ENCODE measurements at regions not wholly inside any gene's neighbourhood (a gene's known extent, or its start where the extent isn't known, plus 50 kb on each side); places are given as distances from the start of the nearest gene placed in this dataset.
A peak's percentile ranks its signal among the peaks of the same experiment; 100 is the strongest.
"Not testable (repeated sequence)": the region's sequence is repeated elsewhere in the genome, so short reads cannot be mapped to it uniquely, and the experiment has no call there.

DNA sequence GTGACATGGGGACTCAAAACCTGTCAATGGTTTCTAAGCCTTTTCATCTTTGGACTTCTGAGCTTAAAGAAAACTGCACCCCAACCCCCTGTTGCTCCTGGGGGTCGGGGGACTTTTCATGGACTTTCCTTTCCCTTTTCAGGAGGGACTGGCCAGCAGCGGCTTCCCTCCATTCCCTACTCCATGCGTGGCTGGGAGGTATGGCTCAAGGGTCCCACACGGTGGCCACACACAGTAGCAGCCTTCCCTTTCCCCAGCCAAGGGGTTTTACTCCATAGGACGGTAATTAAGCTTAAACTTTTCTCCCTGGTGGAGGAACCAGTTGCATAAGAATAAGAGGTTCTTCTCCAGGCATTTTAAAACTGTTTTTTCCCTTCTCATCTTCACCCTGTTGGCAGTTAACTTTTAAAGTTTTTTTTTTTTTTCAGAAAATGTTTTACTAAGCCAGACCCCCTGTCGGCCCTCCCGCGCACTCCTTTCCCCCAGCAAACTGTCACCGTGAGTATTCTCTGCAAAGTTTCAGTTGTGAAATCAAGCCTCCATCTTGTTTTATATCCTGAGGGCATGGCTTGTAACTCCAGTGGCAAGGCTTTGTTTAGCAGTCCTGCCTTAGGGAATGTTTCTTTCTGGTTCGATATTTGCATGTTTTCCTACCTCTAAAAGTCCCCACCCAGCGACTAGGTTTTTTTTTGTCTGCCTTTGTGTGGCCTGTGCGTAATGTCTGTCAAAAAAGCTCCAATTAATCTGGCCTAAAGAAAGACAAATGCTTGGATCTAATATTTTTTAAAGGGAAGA lies 325.7 kb downstream of the TLL1 start:
- peak; percentile 4 for DNase-seq (ENCODE audit: low read depth, low spot score)
- Histone ChIP-seq H3K27me3 (ENCODE audit: control insufficient read depth, insufficient read depth, low read length) (no peaks in the 10 kb centered on the region), H3K9me3 (ENCODE audit: control insufficient read depth, insufficient read depth, low read length) (no peaks in the 10 kb centered on the region), H3K4me3 (ENCODE audit: low read length) (no peak overlapping the region), H3K4me1 (ENCODE audit: control insufficient read depth, insufficient read depth, low read length) (no peaks in the 10 kb centered on the region), H3K36me3 (ENCODE audit: control insufficient read depth, insufficient read depth, low read length) (no peaks in the 10 kb centered on the region), H3K27ac (ENCODE audit: low read length) (no peak overlapping the region)
- no CpG with 5 or more reads among the region's 12 CpGs for WGBS (ENCODE audit: insufficient coverage, insufficient read length)

DNA sequence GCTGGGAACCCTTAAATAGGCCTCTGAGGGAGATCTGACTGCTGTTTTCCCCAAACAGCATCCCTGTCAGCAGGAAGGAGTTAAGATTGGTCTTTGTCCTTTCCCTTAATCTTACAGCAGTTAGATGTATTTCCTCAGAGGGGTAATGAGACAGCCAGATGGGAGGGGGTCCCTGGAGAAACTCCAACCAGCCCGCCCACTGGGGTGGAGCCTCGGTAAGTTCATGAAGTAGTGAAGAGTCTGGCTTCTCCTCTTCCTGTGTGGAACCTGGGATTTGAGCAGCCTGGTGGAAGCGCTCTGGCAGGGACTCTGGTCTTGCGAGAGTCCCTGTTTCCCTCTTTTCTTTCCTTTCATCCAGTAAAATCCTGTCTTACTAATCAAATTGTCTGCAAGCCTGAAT lies 330.0 kb downstream of the TLL1 start:
- no CpG with 5 or more reads among the region's 4 CpGs for WGBS (ENCODE audit: insufficient coverage, insufficient read length)
- Histone ChIP-seq H3K27me3 (ENCODE audit: control insufficient read depth, insufficient read depth, low read length) (no peaks in the 10 kb centered on the region), H3K36me3 (ENCODE audit: control insufficient read depth, insufficient read depth, low read length) (no peaks in the 10 kb centered on the region), H3K27ac (ENCODE audit: low read length) (no peak overlapping the region), H3K4me1 (ENCODE audit: control insufficient read depth, insufficient read depth, low read length) (no peaks in the 10 kb centered on the region), H3K9me3 (ENCODE audit: control insufficient read depth, insufficient read depth, low read length) (no peaks in the 10 kb centered on the region), H3K4me3 (ENCODE audit: low read length) (no peak overlapping the region)
- no peak for DNase-seq (ENCODE audit: low read depth, low spot score)

GRCh38 chr4:166212326-166212725 lies 339.3 kb downstream of the TLL1 start:
- WGBS (ENCODE audit: insufficient coverage, insufficient read length), result no CpG with 5 or more reads among the region's 4 CpGs
- H3K9me3 ChIP-seq (ENCODE audit: control insufficient read depth, insufficient read depth, low read length); H3K36me3 ChIP-seq (ENCODE audit: control insufficient read depth, insufficient read depth, low read length); H3K27ac ChIP-seq (ENCODE audit: low read length); H3K4me1 ChIP-seq (ENCODE audit: control insufficient read depth, insufficient read depth, low read length); DNase-seq (ENCODE audit: low read depth, low spot score); H3K4me3 ChIP-seq (ENCODE audit: low read length); H3K27me3 ChIP-seq (ENCODE audit: control insufficient read depth, insufficient read depth, low read length): not testable (repeated sequence)

DNA sequence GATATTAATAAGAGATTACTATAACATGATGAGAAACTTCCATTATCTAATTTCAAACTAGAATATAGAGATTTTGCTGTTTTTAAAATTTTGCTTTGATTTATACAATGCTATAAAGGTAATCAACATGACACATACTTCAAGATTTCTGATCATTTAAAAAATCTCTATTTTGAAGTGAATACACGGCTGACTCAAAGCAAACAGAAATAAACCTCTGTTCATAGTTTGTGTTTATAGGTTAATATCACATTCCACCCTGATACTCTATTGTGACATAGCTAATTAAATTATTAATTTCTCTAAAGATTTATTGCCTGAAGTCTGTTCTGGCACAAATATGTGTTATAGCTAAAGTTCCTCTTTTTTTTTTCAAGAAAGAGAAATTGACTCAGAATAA lies 349.2 kb downstream of the TLL1 start:
- no peak for DNase-seq (ENCODE audit: low read depth, low spot score)
- Histone ChIP-seq H3K27ac (ENCODE audit: low read length) (no peak overlapping the region), H3K36me3 (ENCODE audit: control insufficient read depth, insufficient read depth, low read length) (no peaks in the 10 kb centered on the region), H3K27me3 (ENCODE audit: control insufficient read depth, insufficient read depth, low read length) (no peaks in the 10 kb centered on the region), H3K9me3 (ENCODE audit: control insufficient read depth, insufficient read depth, low read length) (no peaks in the 10 kb centered on the region), H3K4me1 (ENCODE audit: control insufficient read depth, insufficient read depth, low read length) (no peaks in the 10 kb centered on the region; the same call in 1 of the 2 replicates), H3K4me3 (ENCODE audit: low read length) (no peak overlapping the region)
- no CpG with 5 or more reads among the region's 1 CpG for WGBS (ENCODE audit: insufficient coverage, insufficient read length)

- DNase-seq (ENCODE audit: low read depth, low spot score), result no peak
- no peaks in the 10 kb centered on the region; the same call in 1 of the 2 replicates for H3K4me1 ChIP-seq (ENCODE audit: control insufficient read depth, insufficient read depth, low read length)
- no peaks in the 10 kb centered on the region for H3K27me3 ChIP-seq (ENCODE audit: control insufficient read depth, insufficient read depth, low read length)
- no peaks in the 10 kb centered on the region for H3K36me3 ChIP-seq (ENCODE audit: control insufficient read depth, insufficient read depth, low read length)
- H3K27ac ChIP-seq (ENCODE audit: low read length), result no peak overlapping the region
- WGBS (ENCODE audit: insufficient coverage, insufficient read length), result no CpG with 5 or more reads among the region's 10 CpGs
- no peaks in the 10 kb centered on the region for H3K9me3 ChIP-seq (ENCODE audit: control insufficient read depth, insufficient read depth, low read length)
- no peak overlapping the region for H3K4me3 ChIP-seq (ENCODE audit: low read length)
Observed at GRCh38 chr4:166228112-166228511, 355.1 kb downstream of the TLL1 start.

DNA sequence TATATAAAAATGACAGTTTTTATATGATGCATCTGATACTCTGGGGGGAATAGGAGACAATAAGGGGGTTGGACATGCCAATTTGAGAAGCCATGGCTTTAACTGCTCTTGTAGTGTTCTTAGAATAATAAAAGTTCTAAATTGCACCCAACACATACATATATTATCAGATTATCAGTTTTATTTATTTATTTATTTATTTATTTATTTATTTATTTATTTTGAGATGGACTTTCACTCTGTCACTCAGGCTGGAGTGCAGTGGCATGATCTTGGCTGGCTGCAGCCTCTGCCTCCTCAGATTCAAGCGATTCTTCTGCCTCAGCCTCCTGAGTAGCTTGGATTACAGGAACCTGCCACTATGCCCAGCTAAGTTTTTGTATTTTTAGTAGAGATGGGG lies 356.8 kb downstream of the TLL1 start:
- Histone ChIP-seq H3K4me3 (ENCODE audit: low read length) (no peak overlapping the region), H3K27ac (ENCODE audit: low read length) (no peak overlapping the region), H3K36me3 (ENCODE audit: control insufficient read depth, insufficient read depth, low read length) (no peaks in the 10 kb centered on the region), H3K27me3 (ENCODE audit: control insufficient read depth, insufficient read depth, low read length) (no peaks in the 10 kb centered on the region), H3K4me1 (ENCODE audit: control insufficient read depth, insufficient read depth, low read length) (no peaks in the 10 kb centered on the region), H3K9me3 (ENCODE audit: control insufficient read depth, insufficient read depth, low read length) (no peaks in the 10 kb centered on the region)
- WGBS (ENCODE audit: insufficient coverage, insufficient read length), result no CpG with 5 or more reads among the region's 1 CpG
- no peak for DNase-seq (ENCODE audit: low read depth, low spot score)

DNA sequence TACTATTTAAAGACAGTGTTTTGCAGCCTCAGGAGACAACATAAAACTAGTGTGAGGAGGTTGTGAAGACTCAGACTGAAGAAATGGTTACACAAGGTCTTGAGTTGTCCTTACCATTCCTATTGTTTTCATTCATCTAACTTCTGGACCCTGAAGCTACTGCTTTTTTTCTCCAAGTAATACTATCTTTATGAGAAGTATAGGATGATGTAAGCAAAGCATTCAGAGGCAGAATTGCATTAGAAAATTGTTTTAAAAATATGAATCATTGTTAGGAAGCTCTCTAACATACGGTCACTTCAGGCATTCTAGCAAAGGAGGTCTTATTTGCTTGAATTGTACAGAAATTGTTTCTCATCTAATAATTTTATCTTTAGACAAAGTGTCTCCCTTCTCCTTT lies 357.8 kb downstream of the TLL1 start:
- no CpG with 5 or more reads among the region's 1 CpG for WGBS (ENCODE audit: insufficient coverage, insufficient read length)
- Histone ChIP-seq H3K27me3 (ENCODE audit: control insufficient read depth, insufficient read depth, low read length) (no peaks in the 10 kb centered on the region), H3K27ac (ENCODE audit: low read length) (no peak overlapping the region), H3K4me3 (ENCODE audit: low read length) (no peak overlapping the region), H3K36me3 (ENCODE audit: control insufficient read depth, insufficient read depth, low read length) (no peaks in the 10 kb centered on the region), H3K9me3 (ENCODE audit: control insufficient read depth, insufficient read depth, low read length) (no peaks in the 10 kb centered on the region), H3K4me1 (ENCODE audit: control insufficient read depth, insufficient read depth, low read length) (no peaks in the 10 kb centered on the region)
- no peak for DNase-seq (ENCODE audit: low read depth, low spot score)

GRCh38 chr4:166239354-166239753 lies 366.3 kb downstream of the TLL1 start:
- Histone ChIP-seq H3K4me3 (ENCODE audit: low read length) (no peak overlapping the region), H3K9me3 (ENCODE audit: control insufficient read depth, insufficient read depth, low read length) (no peaks in the 10 kb centered on the region), H3K36me3 (ENCODE audit: control insufficient read depth, insufficient read depth, low read length) (no peaks in the 10 kb centered on the region), H3K27ac (ENCODE audit: low read length) (no peak overlapping the region), H3K4me1 (ENCODE audit: control insufficient read depth, insufficient read depth, low read length) (no peaks in the 10 kb centered on the region), H3K27me3 (ENCODE audit: control insufficient read depth, insufficient read depth, low read length) (no peaks in the 10 kb centered on the region)
- no peak for DNase-seq (ENCODE audit: low read depth, low spot score)
- no CpG with 5 or more reads among the region's 4 CpGs for WGBS (ENCODE audit: insufficient coverage, insufficient read length)

DNA sequence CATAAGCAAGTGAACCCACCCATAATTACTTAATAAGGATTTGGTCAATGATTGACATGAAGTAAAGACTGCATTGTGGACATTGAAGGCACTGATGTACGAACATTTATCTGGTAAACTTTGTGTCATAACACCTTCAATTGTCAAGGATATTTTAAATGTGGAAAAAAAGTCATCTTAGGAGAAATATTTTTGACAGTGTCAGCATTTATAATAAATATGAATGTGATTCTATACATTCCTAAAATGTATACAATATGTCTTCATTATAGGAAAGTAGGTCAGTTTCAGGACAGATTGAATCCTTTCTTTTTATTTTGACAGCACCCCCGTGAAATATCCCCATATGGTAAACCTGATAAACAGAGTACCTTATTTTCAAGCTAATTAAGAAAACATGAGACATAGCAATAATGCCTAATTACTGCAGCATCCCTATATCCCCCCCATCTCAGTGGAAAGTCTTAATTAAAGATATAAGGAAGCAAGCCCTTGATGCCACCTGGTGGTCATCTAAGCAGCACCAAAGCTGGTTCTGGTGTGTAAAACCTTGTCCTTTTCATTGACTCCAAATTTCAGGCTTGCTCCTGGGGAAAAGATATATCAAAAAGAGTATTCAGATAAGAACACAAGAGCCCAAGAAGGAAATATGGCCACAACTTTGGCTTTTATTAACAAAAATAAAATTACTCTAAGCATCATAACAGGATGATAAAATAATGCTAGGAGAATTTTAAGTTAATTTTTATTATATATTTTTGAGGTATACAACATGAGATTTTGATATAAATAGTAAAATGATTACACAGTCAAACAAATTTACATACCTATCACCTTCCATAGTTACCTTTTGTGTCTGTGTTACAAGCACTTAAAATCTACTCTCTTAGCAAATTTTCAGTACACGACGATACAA lies 379.7 kb downstream of the TLL1 start:
- DNase-seq (ENCODE audit: low read depth, low spot score), result peak; percentile 1
- no peak overlapping the region for H3K4me3 ChIP-seq (ENCODE audit: low read length)
- WGBS (ENCODE audit: insufficient coverage, insufficient read length), result 100% methylated on average over 2 of the region's 4 CpGs
- H3K27ac ChIP-seq (ENCODE audit: low read length), result no peak overlapping the region
- no peaks in the 10 kb centered on the region for H3K9me3 ChIP-seq (ENCODE audit: control insufficient read depth, insufficient read depth, low read length)
- H3K36me3 ChIP-seq (ENCODE audit: control insufficient read depth, insufficient read depth, low read length), result no peaks in the 10 kb centered on the region
- H3K4me1 ChIP-seq (ENCODE audit: control insufficient read depth, insufficient read depth, low read length), result no peaks in the 10 kb centered on the region
- H3K27me3 ChIP-seq (ENCODE audit: control insufficient read depth, insufficient read depth, low read length), result no peaks in the 10 kb centered on the region

DNA sequence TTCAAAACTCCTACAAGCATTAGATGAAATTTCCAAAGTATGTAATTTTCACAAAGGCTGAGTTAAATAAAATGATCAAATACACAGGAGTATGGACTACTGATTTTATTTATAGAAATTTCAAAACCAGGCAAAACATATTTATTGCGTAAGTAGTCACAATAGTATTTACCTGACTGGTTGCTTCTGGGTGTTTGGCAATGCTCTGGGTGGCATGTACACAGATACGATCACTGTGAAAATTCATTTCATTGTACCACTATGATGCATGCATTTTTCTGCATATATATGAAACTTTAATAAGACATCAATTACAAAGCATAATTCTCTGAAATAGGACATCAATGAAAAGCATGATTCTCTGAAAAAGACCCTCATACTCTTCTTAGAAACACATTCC lies 384.2 kb downstream of the TLL1 start:
- Histone ChIP-seq H3K9me3 (ENCODE audit: control insufficient read depth, insufficient read depth, low read length) (no peaks in the 10 kb centered on the region), H3K27ac (ENCODE audit: low read length) (no peak overlapping the region), H3K4me1 (ENCODE audit: control insufficient read depth, insufficient read depth, low read length) (no peaks in the 10 kb centered on the region), H3K36me3 (ENCODE audit: control insufficient read depth, insufficient read depth, low read length) (no peaks in the 10 kb centered on the region), H3K4me3 (ENCODE audit: low read length) (no peak overlapping the region), H3K27me3 (ENCODE audit: control insufficient read depth, insufficient read depth, low read length) (no peaks in the 10 kb centered on the region)
- no CpG with 5 or more reads among the region's 2 CpGs for WGBS (ENCODE audit: insufficient coverage, insufficient read length)
- DNase-seq (ENCODE audit: low read depth, low spot score), result no peak
